Kidney epithelial cell (primary cell): ENCODE measurements at regions not wholly inside any gene's neighbourhood (a gene's known extent, or its start where the extent isn't known, plus 50 kb on each side); places are given as distances from the start of the nearest gene placed in this dataset.

Experiments used
- DNase-seq: peaks from one replicate; pipeline ENCODE4 v3.0.0-alpha.2; 2010; ENCODE audit warnings: low read depth
- H3K27me3 ChIP-seq: 2 replicates; pipeline ENCODE4 v1.6.0; 2011; ENCODE audit warnings: low read length; ENCODE audit not compliant: control insufficient read depth, insufficient read depth
- H3K36me3 ChIP-seq: 2 replicates; pipeline ENCODE4 v1.5.1; 2011; ENCODE audit warnings: low read length; ENCODE audit not compliant: control insufficient read depth, insufficient read depth
- H3K4me3 ChIP-seq: 2 replicates; pipeline ENCODE4 v1.5.1; 2011; ENCODE audit warnings: low read depth, mild to moderate bottlenecking, control low read depth, low read length
- TF ChIP-seq, protein P1 (sequence below): IDR thresholded peaks from 2 replicates; pipeline ENCODE4 v1.5.1; 2011; ENCODE audit warnings: mild to moderate bottlenecking, moderate library complexity, low read length, control low read depth, inconsistent platforms; ENCODE audit not compliant: insufficient read depth, poor library complexity, severe bottlenecking

DNA sequence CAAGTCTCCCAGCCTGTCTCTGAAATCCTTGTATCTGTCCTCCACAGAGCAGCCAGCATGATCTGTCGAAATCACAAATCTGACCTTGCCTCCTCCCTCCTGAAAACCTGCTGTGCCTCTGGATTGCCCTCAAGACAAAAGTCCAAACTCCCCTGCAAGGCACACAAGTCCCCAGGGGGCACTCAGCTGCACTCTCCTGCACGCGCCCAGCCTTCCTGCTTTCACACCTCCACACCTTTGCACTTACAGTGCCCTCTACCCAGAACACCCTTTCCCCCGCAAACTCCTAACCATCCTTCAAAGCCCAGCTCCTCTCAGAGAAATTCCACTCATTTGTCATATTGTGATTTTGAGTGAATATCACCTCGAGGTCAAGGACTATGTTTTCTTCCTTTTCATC, 83.4 kb upstream of the TOP1 start:
- TF ChIP-seq, protein P1, sequence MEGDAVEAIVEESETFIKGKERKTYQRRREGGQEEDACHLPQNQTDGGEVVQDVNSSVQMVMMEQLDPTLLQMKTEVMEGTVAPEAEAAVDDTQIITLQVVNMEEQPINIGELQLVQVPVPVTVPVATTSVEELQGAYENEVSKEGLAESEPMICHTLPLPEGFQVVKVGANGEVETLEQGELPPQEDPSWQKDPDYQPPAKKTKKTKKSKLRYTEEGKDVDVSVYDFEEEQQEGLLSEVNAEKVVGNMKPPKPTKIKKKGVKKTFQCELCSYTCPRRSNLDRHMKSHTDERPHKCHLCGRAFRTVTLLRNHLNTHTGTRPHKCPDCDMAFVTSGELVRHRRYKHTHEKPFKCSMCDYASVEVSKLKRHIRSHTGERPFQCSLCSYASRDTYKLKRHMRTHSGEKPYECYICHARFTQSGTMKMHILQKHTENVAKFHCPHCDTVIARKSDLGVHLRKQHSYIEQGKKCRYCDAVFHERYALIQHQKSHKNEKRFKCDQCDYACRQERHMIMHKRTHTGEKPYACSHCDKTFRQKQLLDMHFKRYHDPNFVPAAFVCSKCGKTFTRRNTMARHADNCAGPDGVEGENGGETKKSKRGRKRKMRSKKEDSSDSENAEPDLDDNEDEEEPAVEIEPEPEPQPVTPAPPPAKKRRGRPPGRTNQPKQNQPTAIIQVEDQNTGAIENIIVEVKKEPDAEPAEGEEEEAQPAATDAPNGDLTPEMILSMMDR = no peak
- DNase-seq = no peak
- no peaks in the 10 kb centered on the region for H3K36me3 ChIP-seq
- peaks cover 11% of the 10 kb centered on the region for H3K27me3 ChIP-seq
- no peak overlapping the region for H3K4me3 ChIP-seq

DNA sequence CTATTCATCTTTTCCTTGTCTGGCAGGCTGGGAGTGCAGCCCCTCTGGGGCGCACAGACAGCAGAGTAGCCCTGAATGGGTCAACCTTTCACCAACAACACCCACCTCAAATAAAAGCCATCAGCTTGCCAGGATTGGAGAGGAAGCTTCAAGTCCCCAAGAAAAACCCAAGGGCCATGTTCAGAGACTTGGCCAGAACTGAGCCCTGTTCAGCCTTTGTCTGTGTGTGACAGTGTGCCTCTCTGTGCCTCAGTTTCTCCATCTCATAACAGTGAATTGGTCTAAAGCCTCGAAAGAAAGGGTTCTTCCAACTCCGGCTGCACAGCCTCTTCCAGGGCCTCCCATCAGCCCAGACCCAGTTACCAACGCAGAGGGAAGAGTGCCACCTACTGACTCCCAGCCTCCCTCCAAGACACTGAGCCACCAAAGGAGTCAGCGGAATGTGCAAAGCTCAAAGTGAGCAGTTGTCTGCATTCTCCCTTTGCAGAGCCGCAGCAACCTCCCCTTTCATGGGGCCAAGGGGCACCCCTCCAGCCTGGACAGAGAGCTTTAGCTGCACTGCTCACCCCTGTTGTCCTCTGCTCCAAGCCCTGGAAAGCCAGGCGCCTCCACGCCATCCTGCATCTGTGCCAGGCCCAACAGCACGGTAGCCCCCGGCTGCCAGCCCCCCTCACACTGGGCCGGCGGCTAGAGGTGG, 82.7 kb upstream of the TOP1 start:
- Histone ChIP-seq H3K36me3 (no peaks in the 10 kb centered on the region), H3K4me3 (no peak overlapping the region), H3K27me3 (peaks cover 11% of the 10 kb centered on the region)
- TF ChIP-seq, protein P1 = peak; percentile 56
- no peak for DNase-seq

DNA sequence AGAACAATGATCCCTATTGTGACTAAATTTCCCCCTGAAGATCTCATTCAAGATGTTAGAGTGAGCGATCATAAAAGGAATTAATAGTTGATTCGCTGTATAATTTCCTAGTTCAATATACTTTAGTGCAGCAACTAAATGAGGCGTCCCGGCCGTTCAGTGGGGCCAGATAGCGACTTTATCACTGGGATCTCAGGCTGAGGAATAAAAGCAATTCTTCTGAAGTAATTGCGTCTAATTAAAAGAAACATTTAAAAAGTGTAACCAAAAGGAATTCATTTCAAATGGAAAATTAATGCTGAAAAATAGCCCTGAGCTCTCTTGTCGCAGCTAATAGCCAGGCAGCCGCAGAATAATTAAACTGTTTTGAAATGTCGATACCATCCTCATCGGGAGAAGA, 82.2 kb upstream of the TOP1 start:
- Histone ChIP-seq H3K4me3 (no peak overlapping the region), H3K27me3 (peaks cover 11% of the 10 kb centered on the region), H3K36me3 (no peaks in the 10 kb centered on the region)
- TF ChIP-seq, protein P1 = no peak
- DNase-seq = no peak

DNA sequence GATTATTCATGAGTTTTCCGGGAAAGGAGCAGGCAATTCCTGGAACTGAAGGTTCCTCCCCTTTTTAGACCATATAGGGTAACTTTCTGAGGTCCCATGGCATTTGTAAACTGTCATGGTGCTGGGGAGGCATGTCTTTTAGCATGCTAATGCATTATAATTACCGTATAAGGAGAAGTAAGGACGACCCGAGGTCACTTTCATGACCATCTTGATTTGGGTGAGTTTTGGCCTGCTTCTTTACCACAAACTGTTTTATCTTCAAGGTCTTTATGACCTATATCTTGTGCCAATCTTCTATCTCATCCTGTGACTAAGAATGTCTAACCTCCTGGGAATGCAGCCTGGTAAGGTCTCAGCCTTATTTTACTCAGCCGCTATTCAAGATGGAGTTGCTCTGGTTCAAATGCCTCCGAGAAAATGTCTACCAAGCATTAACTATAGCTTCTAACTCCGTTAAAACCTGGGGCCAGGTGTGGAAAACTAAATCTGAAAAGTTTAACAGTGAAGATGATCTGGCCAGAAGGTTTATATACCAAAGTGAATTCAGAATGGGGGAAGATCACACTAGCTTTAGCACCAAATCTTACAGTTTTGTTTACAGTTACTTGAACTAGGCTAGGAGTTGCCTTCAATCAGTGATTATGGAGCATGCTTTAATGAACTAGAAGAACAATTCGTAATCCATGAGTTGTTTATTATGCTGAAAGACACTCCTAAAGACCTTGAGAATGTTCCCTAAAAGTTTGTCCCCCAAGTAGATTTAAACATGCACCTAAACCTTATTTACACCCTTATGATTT, 80.0 kb upstream of the TOP1 start:
- DNase-seq = no peak
- TF ChIP-seq, protein P1 = no peak
- Histone ChIP-seq H3K27me3 (peaks cover 13% of the 10 kb centered on the region), H3K4me3 (no peak overlapping the region), H3K36me3 (no peaks in the 10 kb centered on the region)

DNA sequence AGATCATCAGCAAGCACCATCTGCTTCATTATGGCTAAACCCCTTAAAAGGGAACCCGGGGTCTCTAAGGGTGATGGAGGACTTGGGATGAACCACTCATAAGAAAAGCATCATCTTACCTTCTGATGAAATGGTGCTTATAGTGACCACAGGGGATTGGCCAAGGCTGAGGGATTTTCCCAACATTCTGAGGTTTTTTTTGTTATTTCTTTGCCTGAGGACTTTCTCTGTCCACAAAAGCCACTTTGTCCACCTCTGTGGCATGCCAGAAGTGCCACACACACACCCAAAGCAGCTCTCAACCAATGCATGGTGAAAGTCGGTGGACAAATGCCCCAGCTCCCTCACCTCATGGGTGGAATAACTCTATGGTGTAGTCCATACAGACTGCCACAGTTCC, 79.3 kb upstream of the TOP1 start:
- Histone ChIP-seq H3K36me3 (no peaks in the 10 kb centered on the region), H3K4me3 (no peak overlapping the region), H3K27me3 (peaks cover 13% of the 10 kb centered on the region)
- no peak for DNase-seq
- TF ChIP-seq, protein P1 = no peak

DNA sequence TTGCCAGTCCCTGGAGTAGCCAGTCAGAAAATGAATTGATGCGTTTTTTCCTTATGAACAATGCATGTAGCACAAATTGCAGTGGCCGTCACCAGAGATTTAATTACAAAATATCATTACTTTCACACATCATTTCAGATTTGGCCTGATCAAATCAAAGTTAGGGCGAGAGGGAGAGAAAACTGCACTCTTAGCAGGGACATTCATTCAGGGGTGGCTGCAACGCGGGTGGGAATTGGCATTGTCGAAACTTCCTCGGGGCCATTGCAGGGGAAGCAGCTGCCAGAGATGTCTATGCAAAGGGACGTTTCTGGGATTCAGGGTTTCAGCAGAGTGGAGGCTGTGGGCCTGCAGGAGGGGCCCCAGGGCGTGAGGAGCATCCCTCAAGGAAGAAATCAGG, 76.5 kb upstream of the TOP1 start:
- no peaks in the 10 kb centered on the region for H3K36me3 ChIP-seq

More for the DNA sequence above, 76.5 kb upstream of the TOP1 start:
- H3K27me3 ChIP-seq = peaks cover 7% of the 10 kb centered on the region
- no peak for DNase-seq
- H3K4me3 ChIP-seq = no peak overlapping the region
- TF ChIP-seq, protein P1 = no peak
